HG03378 (cell line): ENCODE measurements at regions not wholly inside any gene's neighbourhood (a gene's known extent, or its start where the extent isn't known, plus 50 kb on each side); places are given as distances from the start of the nearest gene placed in this dataset.
"Not testable (repeated sequence)": the region's sequence is repeated elsewhere in the genome, so short reads cannot be mapped to it uniquely, and the experiment has no call there.

ENCODE experiments used
- ATAC-seq: cut with Tn5 transposase; IDR thresholded peaks from one replicate; pipeline ENCODE4 v1.9.1; 2021; ENCODE audit warnings: mild to moderate bottlenecking, moderate library complexity; ENCODE audit not compliant: unreplicated experiment

- no peak for ATAC-seq
These were observed 496.5 kb upstream of the ADGRL2 start for GRCh38 chr1:81304187-81304586.

GRCh38 chr1:81299892-81300291 is 500.8 kb upstream of the ADGRL2 start:
- no peak for ATAC-seq

GRCh38 chr1:81298266-81298665 is 502.5 kb upstream of the ADGRL2 start:
- ATAC-seq = no peak

GRCh38 chr1:81296601-81297000 is 504.1 kb upstream of the ADGRL2 start:
- no peak for ATAC-seq

GRCh38 chr1:81290326-81290725 is 510.4 kb upstream of the ADGRL2 start:
- no peak for ATAC-seq

GRCh38 chr1:81288689-81289088 is 512.0 kb upstream of the ADGRL2 start:
- no peak for ATAC-seq

GRCh38 chr1:81287411-81288080 is 513.2 kb upstream of the ADGRL2 start:
- ATAC-seq = no peak

GRCh38 chr1:81270051-81270450 is 530.7 kb upstream of the ADGRL2 start:
- ATAC-seq = no peak

- no peak for ATAC-seq
These were observed 535.8 kb upstream of the ADGRL2 start for GRCh38 chr1:81264976-81265375.

- ATAC-seq = no peak
These were observed 540.9 kb upstream of the ADGRL2 start for GRCh38 chr1:81259625-81260411.

- no peak for ATAC-seq
These were observed 546.2 kb upstream of the ADGRL2 start for GRCh38 chr1:81254560-81254959.

- ATAC-seq = no peak
These were observed 546.7 kb upstream of the ADGRL2 start for GRCh38 chr1:81254068-81254467.

GRCh38 chr1:81252471-81253151 is 548.1 kb upstream of the ADGRL2 start:
- ATAC-seq = no peak

GRCh38 chr1:81250825-81251224 is 549.9 kb upstream of the ADGRL2 start:
- not testable (repeated sequence) for ATAC-seq

GRCh38 chr1:81245084-81245715 is 555.5 kb upstream of the ADGRL2 start:
- not testable (repeated sequence) for ATAC-seq

- ATAC-seq = not testable (repeated sequence)
These were observed 556.1 kb upstream of the ADGRL2 start for GRCh38 chr1:81244612-81245011.

GRCh38 chr1:81242103-81242502 is 558.6 kb upstream of the ADGRL2 start:
- ATAC-seq = no peak

- no peak for ATAC-seq
These were observed 562.6 kb upstream of the ADGRL2 start for GRCh38 chr1:81238129-81238528.

- no peak for ATAC-seq
These were observed 563.2 kb upstream of the ADGRL2 start for GRCh38 chr1:81237473-81238089.

GRCh38 chr1:81234237-81234636 is 566.5 kb upstream of the ADGRL2 start:
- no peak for ATAC-seq

GRCh38 chr1:81233591-81233990 is 567.1 kb upstream of the ADGRL2 start:
- ATAC-seq = no peak
